ENCODE measurements at regions not wholly inside any gene's neighbourhood (a gene's known extent, or its start where the extent isn't known, plus 50 kb on each side); places are given as distances from the start of the nearest gene placed in this dataset.

DNA sequence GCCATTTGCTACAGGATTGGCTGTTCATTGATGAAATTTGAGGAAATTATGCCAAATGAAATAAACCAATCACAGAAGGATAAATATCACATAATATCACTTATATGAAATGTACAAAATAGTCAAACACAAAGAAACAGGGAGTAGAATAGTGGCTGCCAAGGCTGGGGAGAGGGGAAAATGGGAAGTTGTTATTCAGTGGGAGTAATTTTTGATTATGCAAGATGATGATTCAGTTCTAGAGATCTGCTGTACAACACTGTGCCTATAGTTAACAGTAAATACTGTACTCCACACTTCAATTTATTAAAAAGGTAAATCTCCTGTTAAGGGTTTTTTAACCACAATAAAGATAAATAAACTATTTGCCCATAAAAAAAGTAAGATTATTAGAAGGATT is 101.1 kb downstream of the TMA16 start:
- Histone ChIP-seq H3K36me3 (ENCODE audit: control insufficient read depth in 2 of 2, insufficient read depth in 1 of 2, low read length in 2 of 2) (no peaks in the 10 kb centered on the region), H3K27ac (ENCODE audit: extremely low read depth, low read depth, low read length) (no peak overlapping the region), H3K4me1 (ENCODE audit: control insufficient read depth, insufficient read depth, low read length) (no peaks in the 10 kb centered on the region), H3K4me3 (ENCODE audit: low read depth, low read length) (no peak overlapping the region), H3K9me3 (ENCODE audit: control insufficient read depth, insufficient read depth, low read depth, low read length) (no peaks in the 10 kb centered on the region)
- ChIA-PET CTCF (no interaction called here), POLR2A (no interaction called here)
- TF ChIP-seq ZNF133 (tag by site-specific recombination; IDR thresholded peaks at IDR 0.05) (no peak), ZNF629 (tag by site-specific recombination; IDR thresholded peaks at IDR 0.05) (no peak), YY2 (tag by site-specific recombination; IDR thresholded peaks at IDR 0.05) (no peak), ZBTB8A (tag by site-specific recombination; IDR thresholded peaks at IDR 0.05) (no peak), ZNF223 (tag by site-specific recombination; IDR thresholded peaks at IDR 0.05) (no peak), ZFP37 (tag by site-specific recombination; IDR thresholded peaks at IDR 0.05) (no peak), ZFP3 (tag by site-specific recombination; IDR thresholded peaks at IDR 0.05; ENCODE audit: low read depth) (no peak), ZNF140 (tag by site-specific recombination; IDR thresholded peaks at IDR 0.05) (no peak), ZNF626 (tag by site-specific recombination; IDR thresholded peaks at IDR 0.05) (no peak), ZNF596 (tag by site-specific recombination; IDR thresholded peaks at IDR 0.05) (no peak), ZNF302 (tag by site-specific recombination; IDR thresholded peaks at IDR 0.05; ENCODE audit: low read depth) (no peak)
- TF ChIP-seq, protein P1, sequence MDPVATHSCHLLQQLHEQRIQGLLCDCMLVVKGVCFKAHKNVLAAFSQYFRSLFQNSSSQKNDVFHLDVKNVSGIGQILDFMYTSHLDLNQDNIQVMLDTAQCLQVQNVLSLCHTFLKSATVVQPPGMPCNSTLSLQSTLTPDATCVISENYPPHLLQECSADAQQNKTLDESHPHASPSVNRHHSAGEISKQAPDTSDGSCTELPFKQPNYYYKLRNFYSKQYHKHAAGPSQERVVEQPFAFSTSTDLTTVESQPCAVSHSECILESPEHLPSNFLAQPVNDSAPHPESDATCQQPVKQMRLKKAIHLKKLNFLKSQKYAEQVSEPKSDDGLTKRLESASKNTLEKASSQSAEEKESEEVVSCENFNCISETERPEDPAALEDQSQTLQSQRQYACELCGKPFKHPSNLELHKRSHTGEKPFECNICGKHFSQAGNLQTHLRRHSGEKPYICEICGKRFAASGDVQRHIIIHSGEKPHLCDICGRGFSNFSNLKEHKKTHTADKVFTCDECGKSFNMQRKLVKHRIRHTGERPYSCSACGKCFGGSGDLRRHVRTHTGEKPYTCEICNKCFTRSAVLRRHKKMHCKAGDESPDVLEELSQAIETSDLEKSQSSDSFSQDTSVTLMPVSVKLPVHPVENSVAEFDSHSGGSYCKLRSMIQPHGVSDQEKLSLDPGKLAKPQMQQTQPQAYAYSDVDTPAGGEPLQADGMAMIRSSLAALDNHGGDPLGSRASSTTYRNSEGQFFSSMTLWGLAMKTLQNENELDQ (tag by site-specific recombination; IDR thresholded peaks at IDR 0.05; ENCODE audit: low read depth), result no peak

GRCh38 chr4:163598028-163598427 is 103.5 kb downstream of the TMA16 start:
- Histone ChIP-seq H3K4me1 (ENCODE audit: control insufficient read depth, insufficient read depth, low read length) (no peaks in the 10 kb centered on the region), H3K9me3 (ENCODE audit: control insufficient read depth, insufficient read depth, low read depth, low read length) (no peaks in the 10 kb centered on the region), H3K36me3 (ENCODE audit: control insufficient read depth in 2 of 2, insufficient read depth in 1 of 2, low read length in 2 of 2) (no peaks in the 10 kb centered on the region), H3K27ac (ENCODE audit: extremely low read depth, low read depth, low read length) (no peak overlapping the region), H3K4me3 (ENCODE audit: low read depth, low read length) (no peak overlapping the region)
- CTCF ChIA-PET, result no interaction called here
- POLR2A ChIA-PET, result no interaction called here
- TF ChIP-seq MEIS1 (CRISPR knock-in tag; IDR thresholded peaks at IDR 0.05; ENCODE audit: borderline replicate concordance), result no peak
- no peak for TF ChIP-seq ZNF292 (tag by site-specific recombination; IDR thresholded peaks at IDR 0.05; ENCODE audit: borderline replicate concordance, low read depth)
- TF ChIP-seq ZNF202 (tag by site-specific recombination; IDR thresholded peaks at IDR 0.05; ENCODE audit: borderline replicate concordance), result no peak
- TF ChIP-seq, protein P2, sequence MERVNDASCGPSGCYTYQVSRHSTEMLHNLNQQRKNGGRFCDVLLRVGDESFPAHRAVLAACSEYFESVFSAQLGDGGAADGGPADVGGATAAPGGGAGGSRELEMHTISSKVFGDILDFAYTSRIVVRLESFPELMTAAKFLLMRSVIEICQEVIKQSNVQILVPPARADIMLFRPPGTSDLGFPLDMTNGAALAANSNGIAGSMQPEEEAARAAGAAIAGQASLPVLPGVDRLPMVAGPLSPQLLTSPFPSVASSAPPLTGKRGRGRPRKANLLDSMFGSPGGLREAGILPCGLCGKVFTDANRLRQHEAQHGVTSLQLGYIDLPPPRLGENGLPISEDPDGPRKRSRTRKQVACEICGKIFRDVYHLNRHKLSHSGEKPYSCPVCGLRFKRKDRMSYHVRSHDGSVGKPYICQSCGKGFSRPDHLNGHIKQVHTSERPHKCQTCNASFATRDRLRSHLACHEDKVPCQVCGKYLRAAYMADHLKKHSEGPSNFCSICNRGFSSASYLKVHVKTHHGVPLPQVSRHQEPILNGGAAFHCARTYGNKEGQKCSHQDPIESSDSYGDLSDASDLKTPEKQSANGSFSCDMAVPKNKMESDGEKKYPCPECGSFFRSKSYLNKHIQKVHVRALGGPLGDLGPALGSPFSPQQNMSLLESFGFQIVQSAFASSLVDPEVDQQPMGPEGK (tag by site-specific recombination; IDR thresholded peaks at IDR 0.05), result no peak
- TF ChIP-seq ZNF24 (tag by site-specific recombination; IDR thresholded peaks at IDR 0.05), result no peak
- TF ChIP-seq, protein P3, sequence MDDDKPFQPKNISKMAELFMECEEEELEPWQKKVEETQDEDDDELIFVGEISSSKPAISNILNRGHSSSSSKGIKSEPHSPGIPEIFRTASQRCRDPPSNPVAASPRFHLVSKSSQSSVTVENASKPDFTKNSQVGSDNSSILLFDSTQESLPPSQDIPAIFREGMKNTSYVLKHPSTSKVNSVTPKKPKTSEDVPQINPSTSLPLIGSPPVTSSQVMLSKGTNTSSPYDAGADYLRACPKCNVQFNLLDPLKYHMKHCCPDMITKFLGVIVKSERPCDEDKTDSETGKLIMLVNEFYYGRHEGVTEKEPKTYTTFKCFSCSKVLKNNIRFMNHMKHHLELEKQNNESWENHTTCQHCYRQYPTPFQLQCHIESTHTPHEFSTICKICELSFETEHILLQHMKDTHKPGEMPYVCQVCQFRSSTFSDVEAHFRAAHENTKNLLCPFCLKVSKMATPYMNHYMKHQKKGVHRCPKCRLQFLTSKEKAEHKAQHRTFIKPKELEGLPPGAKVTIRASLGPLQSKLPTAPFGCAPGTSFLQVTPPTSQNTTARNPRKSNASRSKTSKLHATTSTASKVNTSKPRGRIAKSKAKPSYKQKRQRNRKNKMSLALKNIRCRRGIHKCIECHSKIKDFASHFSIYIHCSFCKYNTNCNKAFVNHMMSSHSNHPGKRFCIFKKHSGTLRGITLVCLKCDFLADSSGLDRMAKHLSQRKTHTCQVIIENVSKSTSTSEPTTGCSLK (tag by site-specific recombination; IDR thresholded peaks at IDR 0.05), result no peak
- TF ChIP-seq, protein P4, sequence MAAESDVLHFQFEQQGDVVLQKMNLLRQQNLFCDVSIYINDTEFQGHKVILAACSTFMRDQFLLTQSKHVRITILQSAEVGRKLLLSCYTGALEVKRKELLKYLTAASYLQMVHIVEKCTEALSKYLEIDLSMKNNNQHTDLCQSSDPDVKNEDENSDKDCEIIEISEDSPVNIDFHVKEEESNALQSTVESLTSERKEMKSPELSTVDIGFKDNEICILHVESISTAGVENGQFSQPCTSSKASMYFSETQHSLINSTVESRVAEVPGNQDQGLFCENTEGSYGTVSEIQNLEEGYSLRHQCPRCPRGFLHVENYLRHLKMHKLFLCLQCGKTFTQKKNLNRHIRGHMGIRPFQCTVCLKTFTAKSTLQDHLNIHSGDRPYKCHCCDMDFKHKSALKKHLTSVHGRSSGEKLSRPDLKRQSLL (tag by site-specific recombination; IDR thresholded peaks at IDR 0.05), result no peak
- TF ChIP-seq GFI1B (tag by site-specific recombination; IDR thresholded peaks at IDR 0.05), result no peak
- no peak for TF ChIP-seq WT1 (tag by site-specific recombination; IDR thresholded peaks at IDR 0.05)
- TF ChIP-seq ZNF211 (tag by site-specific recombination; IDR thresholded peaks at IDR 0.05; ENCODE audit: low read depth), result no peak
- TF ChIP-seq ZNF433 (tag by site-specific recombination; IDR thresholded peaks at IDR 0.05; ENCODE audit: low read depth), result no peak
- TF ChIP-seq ZBTB48 (tag by site-specific recombination; IDR thresholded peaks at IDR 0.05), result no peak
- TF ChIP-seq ZNF175 (tag by site-specific recombination; IDR thresholded peaks at IDR 0.05), result no peak
- no peak for TF ChIP-seq ZNF146 (tag by site-specific recombination; IDR thresholded peaks at IDR 0.05)
- TF ChIP-seq ZNF544 (tag by site-specific recombination; IDR thresholded peaks at IDR 0.05), result no peak
- no peak for TF ChIP-seq MYNN (tag by site-specific recombination; IDR thresholded peaks at IDR 0.05; ENCODE audit: borderline replicate concordance)
- TF ChIP-seq, protein P5, sequence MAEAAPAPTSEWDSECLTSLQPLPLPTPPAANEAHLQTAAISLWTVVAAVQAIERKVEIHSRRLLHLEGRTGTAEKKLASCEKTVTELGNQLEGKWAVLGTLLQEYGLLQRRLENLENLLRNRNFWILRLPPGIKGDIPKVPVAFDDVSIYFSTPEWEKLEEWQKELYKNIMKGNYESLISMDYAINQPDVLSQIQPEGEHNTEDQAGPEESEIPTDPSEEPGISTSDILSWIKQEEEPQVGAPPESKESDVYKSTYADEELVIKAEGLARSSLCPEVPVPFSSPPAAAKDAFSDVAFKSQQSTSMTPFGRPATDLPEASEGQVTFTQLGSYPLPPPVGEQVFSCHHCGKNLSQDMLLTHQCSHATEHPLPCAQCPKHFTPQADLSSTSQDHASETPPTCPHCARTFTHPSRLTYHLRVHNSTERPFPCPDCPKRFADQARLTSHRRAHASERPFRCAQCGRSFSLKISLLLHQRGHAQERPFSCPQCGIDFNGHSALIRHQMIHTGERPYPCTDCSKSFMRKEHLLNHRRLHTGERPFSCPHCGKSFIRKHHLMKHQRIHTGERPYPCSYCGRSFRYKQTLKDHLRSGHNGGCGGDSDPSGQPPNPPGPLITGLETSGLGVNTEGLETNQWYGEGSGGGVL (tag by site-specific recombination; IDR thresholded peaks at IDR 0.05), result no peak
